ENCODE measurements at regions not wholly inside any gene's neighbourhood (a gene's known extent, or its start where the extent isn't known, plus 50 kb on each side); places are given as distances from the start of the nearest gene placed in this dataset.

GRCh38 chr9:22617156-22617555 lies 170.5 kb downstream of the DMRTA1 start:
- H3K27me3 Mint-ChIP-seq, result no peaks in the 10 kb centered on the region
- H3K36me3 Mint-ChIP-seq (ENCODE audit: insufficient read depth), result no peaks in the 10 kb centered on the region
- no peak overlapping the region for H3K4me3 Mint-ChIP-seq (ENCODE audit: low read depth)
- no peak for TF ChIP-seq CTCF (IDR thresholded peaks at IDR 0.05; ENCODE audit: unreplicated experiment)
- no peaks in the 10 kb centered on the region for H3K9me3 Mint-ChIP-seq (ENCODE audit: low read depth)
- H3K27ac Mint-ChIP-seq, result no peak overlapping the region
- no peak for DNase-seq (ENCODE audit: low spot score, unreplicated experiment)
- no peaks in the 10 kb centered on the region for H3K4me1 Mint-ChIP-seq (ENCODE audit: low read depth)

GRCh38 chr9:22622815-22623214 lies 176.2 kb downstream of the DMRTA1 start:
- Mint-ChIP-seq H3K27me3 (no peaks in the 10 kb centered on the region), H3K9me3 (ENCODE audit: low read depth) (no peaks in the 10 kb centered on the region), H3K4me1 (ENCODE audit: low read depth) (no peaks in the 10 kb centered on the region), H3K36me3 (ENCODE audit: insufficient read depth) (no peaks in the 10 kb centered on the region), H3K27ac (no peak overlapping the region), H3K4me3 (ENCODE audit: low read depth) (no peak overlapping the region)
- DNase-seq (ENCODE audit: low spot score, unreplicated experiment), result no peak
- TF ChIP-seq CTCF (IDR thresholded peaks at IDR 0.05; ENCODE audit: unreplicated experiment), result no peak

GRCh38 chr9:22623236-22623635 lies 176.6 kb downstream of the DMRTA1 start:
- Mint-ChIP-seq H3K4me3 (ENCODE audit: low read depth) (no peak overlapping the region), H3K27ac (no peak overlapping the region), H3K9me3 (ENCODE audit: low read depth) (no peaks in the 10 kb centered on the region), H3K36me3 (ENCODE audit: insufficient read depth) (no peaks in the 10 kb centered on the region), H3K4me1 (ENCODE audit: low read depth) (no peaks in the 10 kb centered on the region), H3K27me3 (no peaks in the 10 kb centered on the region)
- DNase-seq (ENCODE audit: low spot score, unreplicated experiment), result no peak
- TF ChIP-seq CTCF (IDR thresholded peaks at IDR 0.05; ENCODE audit: unreplicated experiment), result no peak

- TF ChIP-seq CTCF (IDR thresholded peaks at IDR 0.05; ENCODE audit: unreplicated experiment), result no peak
- Mint-ChIP-seq H3K36me3 (ENCODE audit: insufficient read depth) (no peaks in the 10 kb centered on the region), H3K4me3 (ENCODE audit: low read depth) (no peak overlapping the region), H3K27me3 (peaks cover 3% of the 10 kb centered on the region), H3K27ac (no peak overlapping the region), H3K4me1 (ENCODE audit: low read depth) (peaks cover 2% of the 10 kb centered on the region), H3K9me3 (ENCODE audit: low read depth) (peaks cover 4% of the 10 kb centered on the region)
- DNase-seq (ENCODE audit: low spot score, unreplicated experiment), result no peak
Measured at GRCh38 chr9:22625540-22625939, 178.9 kb downstream of the DMRTA1 start.

GRCh38 chr9:22643541-22643940 lies 196.9 kb downstream of the DMRTA1 start:
- Mint-ChIP-seq H3K9me3 (ENCODE audit: low read depth) (no peaks in the 10 kb centered on the region), H3K27ac (no peak overlapping the region), H3K27me3 (no peaks in the 10 kb centered on the region), H3K4me3 (ENCODE audit: low read depth) (no peak overlapping the region), H3K4me1 (ENCODE audit: low read depth) (no peaks in the 10 kb centered on the region), H3K36me3 (ENCODE audit: insufficient read depth) (no peaks in the 10 kb centered on the region)
- no peak for TF ChIP-seq CTCF (IDR thresholded peaks at IDR 0.05; ENCODE audit: unreplicated experiment)
- no peak for DNase-seq (ENCODE audit: low spot score, unreplicated experiment)

Data from progenitor cell of endocrine pancreas (in vitro differentiated cells).